ENCODE measurements at regions not wholly inside any gene's neighbourhood (a gene's known extent, or its start where the extent isn't known, plus 50 kb on each side); places are given as distances from the start of the nearest gene placed in this dataset.

DNA sequence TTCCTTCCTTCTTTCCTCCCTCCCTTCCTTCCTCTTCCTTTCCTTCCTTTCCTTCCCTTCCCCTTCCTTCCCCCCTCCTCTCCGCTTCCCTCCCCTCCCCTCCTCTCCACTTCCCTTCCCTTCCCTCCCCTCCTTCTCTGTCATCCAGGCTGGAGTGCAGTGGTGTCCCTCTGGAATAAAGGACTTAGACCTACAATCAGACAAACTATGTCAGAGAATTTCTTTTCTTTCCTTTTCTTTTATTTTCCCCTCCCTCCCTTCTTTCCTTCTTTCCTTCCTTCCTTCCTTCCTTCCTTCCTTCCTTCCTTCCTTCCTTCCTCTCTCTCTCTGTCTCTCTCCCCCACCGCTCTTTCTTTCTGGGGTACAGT is 242.2 kb downstream of the GATA3 start:
- Histone ChIP-seq H3K4me3 (no peak overlapping the region), H3K27me3 (no peaks in the 10 kb centered on the region), H3K9me3 (replicated peaks) (no peaks in the 10 kb centered on the region), H3K36me3 (no peaks in the 10 kb centered on the region), H3K27ac (no peak overlapping the region), H3K4me1 (no peaks in the 10 kb centered on the region)
- DNase-seq = no peak

DNA sequence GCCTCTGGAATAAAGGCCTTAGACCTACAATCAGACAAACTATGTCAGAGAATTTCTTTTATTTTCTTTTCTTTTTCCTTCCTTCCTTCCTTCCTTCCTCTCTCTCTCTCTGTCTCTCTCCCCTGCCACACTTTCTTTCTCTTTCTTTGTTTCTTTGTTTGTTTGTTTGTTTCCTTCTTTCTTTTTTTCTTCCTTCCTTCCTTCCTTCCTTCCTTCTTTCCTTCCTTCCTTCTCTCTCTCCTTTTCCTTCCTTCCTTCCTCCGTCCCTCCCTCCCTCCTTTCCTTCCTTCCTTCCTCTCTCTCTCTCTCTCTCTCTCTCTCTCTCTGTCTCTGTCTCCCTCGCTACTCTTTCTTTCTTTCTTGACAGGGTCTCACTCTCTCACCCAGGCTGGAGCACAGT is 242.6 kb downstream of the GATA3 start:
- H3K27me3 ChIP-seq = no peaks in the 10 kb centered on the region
- H3K27ac ChIP-seq = no peak overlapping the region
- no peaks in the 10 kb centered on the region for H3K4me1 ChIP-seq
- no peak overlapping the region for H3K4me3 ChIP-seq
- no peak for DNase-seq
- H3K36me3 ChIP-seq = no peaks in the 10 kb centered on the region
- H3K9me3 ChIP-seq (replicated peaks) = no peaks in the 10 kb centered on the region

DNA sequence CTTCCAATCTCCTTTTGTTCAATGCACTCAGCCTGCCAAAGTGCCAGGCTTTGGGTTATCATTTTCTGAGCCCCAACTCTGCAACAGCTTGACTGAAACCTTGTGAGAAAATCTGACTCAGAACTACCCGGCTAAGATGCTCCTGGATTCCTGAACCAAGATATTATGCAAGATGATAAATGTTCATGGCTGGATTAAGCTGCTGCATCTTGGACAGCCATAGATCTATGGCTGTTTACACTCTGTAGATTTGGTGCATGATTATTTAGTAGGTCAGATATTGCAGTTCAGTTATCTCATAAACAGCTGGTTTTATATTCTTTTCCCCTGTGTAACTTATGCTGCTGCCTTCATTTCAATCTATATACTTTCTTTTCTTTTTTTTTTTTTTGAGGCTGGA is 243.5 kb downstream of the GATA3 start:
- no peaks in the 10 kb centered on the region for H3K9me3 ChIP-seq (replicated peaks)
- DNase-seq = no peak
- no peaks in the 10 kb centered on the region for H3K27me3 ChIP-seq
- H3K4me3 ChIP-seq = no peak overlapping the region
- no peaks in the 10 kb centered on the region for H3K36me3 ChIP-seq
- H3K4me1 ChIP-seq = no peaks in the 10 kb centered on the region
- no peak overlapping the region for H3K27ac ChIP-seq

GRCh38 chr10:8298896-8299570 is 244.5 kb downstream of the GATA3 start:
- Histone ChIP-seq H3K27me3 (no peaks in the 10 kb centered on the region), H3K36me3 (no peaks in the 10 kb centered on the region), H3K9me3 (replicated peaks) (no peaks in the 10 kb centered on the region), H3K4me1 (no peaks in the 10 kb centered on the region), H3K27ac (no peak overlapping the region), H3K4me3 (no peak overlapping the region)
- DNase-seq = no peak

- H3K27me3 ChIP-seq = no peaks in the 10 kb centered on the region
- H3K9me3 ChIP-seq (replicated peaks) = no peaks in the 10 kb centered on the region
- DNase-seq = no peak
- H3K27ac ChIP-seq = no peak overlapping the region
- no peaks in the 10 kb centered on the region for H3K4me1 ChIP-seq
- H3K36me3 ChIP-seq = no peaks in the 10 kb centered on the region
- H3K4me3 ChIP-seq = no peak overlapping the region
Observed at GRCh38 chr10:8300925-8301324, 246.4 kb downstream of the GATA3 start.

- no peaks in the 10 kb centered on the region for H3K36me3 ChIP-seq
- no peaks in the 10 kb centered on the region for H3K4me1 ChIP-seq
- H3K27ac ChIP-seq = no peak overlapping the region
- H3K9me3 ChIP-seq (replicated peaks) = no peaks in the 10 kb centered on the region
- H3K4me3 ChIP-seq = no peak overlapping the region
- DNase-seq = no peak
- H3K27me3 ChIP-seq = no peaks in the 10 kb centered on the region
Observed at GRCh38 chr10:8301333-8301732, 246.8 kb downstream of the GATA3 start.

DNA sequence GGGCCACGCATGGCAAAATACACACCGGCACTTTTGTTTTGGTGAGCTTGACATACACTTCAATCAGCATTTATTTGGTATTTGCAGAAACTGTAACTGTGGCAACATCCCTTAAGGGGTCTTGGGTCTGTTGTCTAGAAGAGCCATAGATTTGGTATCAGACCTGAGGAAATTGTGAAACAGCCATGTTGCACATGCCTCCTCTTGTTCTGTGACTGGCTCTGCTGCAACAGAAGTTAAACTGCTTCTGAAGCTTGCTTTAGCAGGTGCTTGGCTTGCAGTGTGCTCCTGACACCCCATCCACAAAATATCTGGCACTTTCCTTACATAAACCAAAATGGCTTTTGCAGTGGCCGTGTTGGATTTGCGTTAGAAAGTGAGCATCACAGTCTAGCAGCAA is 247.3 kb downstream of the GATA3 start:
- Histone ChIP-seq H3K27me3 (no peaks in the 10 kb centered on the region), H3K4me3 (no peak overlapping the region), H3K9me3 (replicated peaks) (no peaks in the 10 kb centered on the region), H3K36me3 (no peaks in the 10 kb centered on the region), H3K27ac (no peak overlapping the region), H3K4me1 (no peaks in the 10 kb centered on the region)
- no peak for DNase-seq

- no peak overlapping the region for H3K4me3 ChIP-seq
Observed at GRCh38 chr10:8302565-8302964, 248.1 kb downstream of the GATA3 start.

GRCh38 chr10:8304861-8305260 is 250.4 kb downstream of the GATA3 start:
- Histone ChIP-seq H3K9me3 (replicated peaks) (no peaks in the 10 kb centered on the region), H3K27ac (no peak overlapping the region)

More at GRCh38 chr10:8302565-8302964, 248.1 kb downstream of the GATA3 start:
- no peak for DNase-seq
- H3K4me1 ChIP-seq = no peaks in the 10 kb centered on the region
- no peak overlapping the region for H3K27ac ChIP-seq
- H3K27me3 ChIP-seq = no peaks in the 10 kb centered on the region
- no peaks in the 10 kb centered on the region for H3K9me3 ChIP-seq (replicated peaks)
- no peaks in the 10 kb centered on the region for H3K36me3 ChIP-seq

DNA sequence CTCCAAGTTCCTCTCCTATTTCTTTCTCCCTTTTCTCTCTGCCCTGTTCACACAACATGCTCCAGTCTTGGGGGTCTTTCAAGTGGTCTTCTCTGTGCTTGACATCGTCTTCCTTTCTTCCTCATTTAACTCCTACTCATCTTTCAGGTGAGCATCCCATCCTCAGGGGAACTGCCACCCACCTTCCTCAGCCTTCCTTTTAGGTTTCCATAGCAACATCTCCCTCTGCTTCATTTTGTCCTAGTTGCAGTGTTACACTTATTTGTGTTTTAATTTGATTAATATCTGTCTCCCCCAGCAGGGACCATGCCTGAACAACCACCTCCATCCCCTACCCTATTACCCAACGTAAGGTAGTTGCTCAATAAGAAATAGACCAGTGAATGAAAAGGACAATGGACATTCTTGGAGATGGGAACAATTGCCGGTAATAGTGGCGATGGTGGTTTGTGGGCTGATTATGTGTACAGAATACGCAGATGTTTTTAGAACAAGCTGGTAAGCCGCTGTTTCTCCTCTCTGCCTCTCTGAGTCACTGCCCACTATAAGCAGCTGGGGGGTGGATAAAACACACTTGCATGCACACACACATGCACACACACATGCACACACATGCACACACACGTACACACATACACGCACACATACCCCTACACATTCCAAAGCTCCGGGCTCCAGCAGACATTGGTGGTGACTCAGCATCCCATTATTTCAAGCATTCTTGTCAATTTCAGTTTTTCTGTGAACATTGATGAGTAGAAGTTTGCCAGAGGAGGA is 251.6 kb downstream of the GATA3 start:
- Histone ChIP-seq H3K36me3 (no peaks in the 10 kb centered on the region), H3K9me3 (replicated peaks) (no peaks in the 10 kb centered on the region), H3K4me3 (no peak overlapping the region), H3K27me3 (no peaks in the 10 kb centered on the region), H3K4me1 (no peaks in the 10 kb centered on the region), H3K27ac (no peak overlapping the region)
- DNase-seq = no peak

More at GRCh38 chr10:8304861-8305260, 250.4 kb downstream of the GATA3 start:
- Histone ChIP-seq H3K4me1 (no peaks in the 10 kb centered on the region), H3K27me3 (no peaks in the 10 kb centered on the region), H3K4me3 (no peak overlapping the region), H3K36me3 (no peaks in the 10 kb centered on the region)
- no peak for DNase-seq

DNA sequence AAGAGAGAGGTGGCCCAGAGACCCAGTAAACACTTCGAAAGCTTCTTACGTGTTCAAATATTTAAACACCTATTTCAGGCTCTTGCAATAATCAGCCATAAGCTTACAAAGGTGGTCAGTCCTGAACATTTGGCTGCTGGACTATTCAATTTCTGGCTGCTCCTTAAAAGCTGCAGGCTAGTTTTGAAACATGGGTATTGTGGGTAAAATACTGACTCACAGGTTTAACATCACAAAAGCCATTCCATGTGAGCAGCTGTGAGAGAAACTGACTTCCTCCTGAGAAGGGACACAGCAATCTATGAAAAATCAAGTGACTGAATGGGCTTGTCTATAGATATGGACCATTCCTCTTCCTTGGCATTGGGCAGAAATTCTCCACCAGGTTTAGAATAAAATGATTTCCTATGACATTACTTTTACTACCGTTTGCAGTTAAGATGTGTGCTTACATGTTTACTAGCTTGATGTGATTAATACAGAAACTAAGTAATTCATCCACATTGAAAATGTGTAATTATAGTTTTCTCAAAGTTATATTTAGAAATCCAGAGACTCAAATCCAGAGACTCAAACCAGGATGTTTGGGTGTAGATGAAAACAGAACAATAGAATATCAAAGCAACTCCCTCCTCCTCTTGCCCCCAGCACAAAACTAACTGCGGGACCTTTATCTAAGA is 252.3 kb downstream of the GATA3 start:
- no peaks in the 10 kb centered on the region for H3K27me3 ChIP-seq
- H3K4me3 ChIP-seq = no peak overlapping the region
- no peak for DNase-seq
- H3K27ac ChIP-seq = no peak overlapping the region
- H3K36me3 ChIP-seq = no peaks in the 10 kb centered on the region
- no peaks in the 10 kb centered on the region for H3K4me1 ChIP-seq
- no peaks in the 10 kb centered on the region for H3K9me3 ChIP-seq (replicated peaks)

GRCh38 chr10:8310930-8311329 is 256.4 kb downstream of the GATA3 start:
- Histone ChIP-seq H3K27me3 (no peaks in the 10 kb centered on the region), H3K4me3 (no peak overlapping the region), H3K4me1 (no peaks in the 10 kb centered on the region), H3K27ac (no peak overlapping the region), H3K36me3 (no peaks in the 10 kb centered on the region), H3K9me3 (replicated peaks) (no peaks in the 10 kb centered on the region)
- DNase-seq = no peak

DNA sequence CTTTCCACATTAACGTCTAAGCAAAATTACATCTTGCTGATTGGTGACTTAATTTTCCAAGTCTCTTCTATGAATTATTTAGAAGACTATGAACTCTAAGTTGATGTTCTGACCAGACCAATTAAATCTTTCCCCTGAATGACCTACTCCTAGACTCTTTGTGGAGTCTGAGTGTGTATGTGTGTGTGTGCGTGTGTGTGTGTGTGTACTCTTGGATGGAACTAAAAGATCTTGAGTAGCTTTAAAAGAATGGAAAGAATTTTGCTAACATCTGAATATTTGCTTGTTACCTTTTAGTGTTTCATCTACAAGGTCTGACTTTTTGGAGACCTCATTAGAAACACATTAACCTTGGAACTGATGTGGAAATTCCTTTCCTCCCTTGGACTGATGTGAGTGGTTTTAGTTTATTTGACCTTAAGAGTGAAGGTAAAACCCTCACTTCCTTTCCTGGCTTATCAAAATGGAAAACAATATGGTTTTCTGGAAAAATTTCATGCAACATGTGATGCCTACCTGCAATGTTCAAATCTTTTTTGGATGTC is 257.1 kb downstream of the GATA3 start:
- no peaks in the 10 kb centered on the region for H3K4me1 ChIP-seq
- DNase-seq = no peak

DNA sequence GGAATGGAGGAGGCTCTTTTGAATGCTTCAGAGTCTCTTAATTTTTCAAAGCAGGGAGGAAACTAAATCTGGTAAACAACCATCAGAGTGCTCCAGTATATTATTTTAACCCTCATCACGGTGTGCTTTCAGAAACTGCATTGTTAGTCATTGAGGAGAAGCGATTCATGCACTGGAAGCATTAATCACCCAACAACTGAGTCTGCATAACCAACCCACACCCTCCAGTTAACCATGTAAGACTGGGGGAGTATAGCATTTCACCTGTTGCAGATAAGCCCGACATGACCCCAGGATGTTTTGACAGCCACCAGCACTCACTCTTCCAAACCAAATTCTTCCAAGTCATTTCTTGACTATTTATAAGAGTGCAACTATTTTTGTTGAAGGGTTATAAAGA is 257.6 kb downstream of the GATA3 start:
- DNase-seq = no peak
- Histone ChIP-seq H3K36me3 (no peaks in the 10 kb centered on the region), H3K4me1 (no peaks in the 10 kb centered on the region), H3K4me3 (no peak overlapping the region), H3K27ac (no peak overlapping the region), H3K9me3 (replicated peaks) (no peaks in the 10 kb centered on the region), H3K27me3 (no peaks in the 10 kb centered on the region)

More for the DNA sequence above, 257.1 kb downstream of the GATA3 start:
- Histone ChIP-seq H3K27me3 (no peaks in the 10 kb centered on the region), H3K27ac (no peak overlapping the region), H3K4me3 (no peak overlapping the region), H3K36me3 (no peaks in the 10 kb centered on the region), H3K9me3 (replicated peaks) (no peaks in the 10 kb centered on the region)

- Histone ChIP-seq H3K27ac (no peak overlapping the region), H3K36me3 (no peaks in the 10 kb centered on the region), H3K4me3 (no peak overlapping the region), H3K9me3 (replicated peaks) (no peaks in the 10 kb centered on the region), H3K27me3 (no peaks in the 10 kb centered on the region), H3K4me1 (no peaks in the 10 kb centered on the region)
- no peak for DNase-seq
Observed at GRCh38 chr10:8312781-8313180, 258.3 kb downstream of the GATA3 start.

Measured in SJCRH30 (cell line).